ENCODE measurements at regions not wholly inside any gene's neighbourhood (a gene's known extent, or its start where the extent isn't known, plus 50 kb on each side); places are given as distances from the start of the nearest gene placed in this dataset.

DNA sequence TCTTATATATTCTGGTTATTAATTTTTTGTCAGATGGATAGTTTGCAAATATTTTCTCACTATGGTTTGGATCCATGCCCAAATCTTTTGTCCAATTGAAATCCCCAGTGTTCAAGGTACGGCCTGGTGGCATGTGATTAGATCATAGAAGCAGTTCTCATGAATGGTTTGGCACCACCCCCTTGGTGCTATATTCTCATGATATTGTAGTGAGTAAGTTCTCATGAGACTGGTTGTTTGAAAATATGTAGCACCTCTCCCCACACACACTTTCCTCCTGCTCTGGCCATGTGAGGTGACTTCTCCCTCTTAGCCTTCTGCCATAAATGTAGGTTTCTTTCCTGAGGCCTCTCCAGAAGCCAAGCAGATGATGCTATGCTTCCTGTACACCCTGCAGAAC, 107.7 kb upstream of the KYNU start:
- WGBS: 96% methylated on average over 1 of the region's 1 CpG

DNA sequence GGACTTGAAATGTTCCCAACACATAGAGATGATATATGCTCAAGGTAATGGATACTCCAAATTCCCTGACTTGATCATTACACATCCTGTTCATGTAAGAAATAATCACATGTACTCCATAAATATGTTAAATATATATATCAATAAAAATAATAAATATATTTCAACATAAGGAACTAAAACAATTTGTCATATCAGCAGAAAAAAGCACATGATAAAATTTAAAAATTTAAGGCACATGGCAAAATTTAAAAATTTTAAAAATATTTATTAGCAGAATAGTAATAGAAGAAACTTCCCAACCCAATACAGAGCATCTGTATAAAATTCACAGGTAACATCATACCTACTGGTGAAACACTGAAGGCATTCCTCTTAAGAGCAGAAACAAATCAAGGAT, 109.6 kb upstream of the KYNU start:
- DNase-seq (ENCODE audit: low spot score): no peak
- no peak for TF ChIP-seq POLR2A (IDR thresholded peaks at IDR 0.05)
- no peak for TF ChIP-seq CTCF (IDR thresholded peaks at IDR 0.05)
- TF ChIP-seq POLR2AphosphoS5 (IDR thresholded peaks at IDR 0.05): no peak
- no peak overlapping the region for H3K4me3 ChIP-seq
- no peak overlapping the region for H3K27ac ChIP-seq
- no peaks in the 10 kb centered on the region for H3K9me3 ChIP-seq
- H3K27me3 ChIP-seq (replicated peaks; ENCODE audit: insufficient read depth): no peaks in the 10 kb centered on the region
- H3K4me1 ChIP-seq (replicated peaks): no peaks in the 10 kb centered on the region
- intact Hi-C loops (cut with DNase I): no loop called here
- no peaks in the 10 kb centered on the region for H3K36me3 ChIP-seq

More for the DNA sequence above, 107.7 kb upstream of the KYNU start:
- Histone ChIP-seq H3K27me3 (replicated peaks; ENCODE audit: insufficient read depth) (no peaks in the 10 kb centered on the region), H3K27ac (no peak overlapping the region), H3K36me3 (no peaks in the 10 kb centered on the region), H3K4me3 (no peak overlapping the region), H3K4me1 (replicated peaks) (no peaks in the 10 kb centered on the region), H3K9me3 (no peaks in the 10 kb centered on the region)
- TF ChIP-seq POLR2AphosphoS5 (IDR thresholded peaks at IDR 0.05) (no peak), CTCF (IDR thresholded peaks at IDR 0.05) (no peak)
- DNase-seq (ENCODE audit: low spot score): no peak
- intact Hi-C loops (cut with DNase I): no loop called here

DNA sequence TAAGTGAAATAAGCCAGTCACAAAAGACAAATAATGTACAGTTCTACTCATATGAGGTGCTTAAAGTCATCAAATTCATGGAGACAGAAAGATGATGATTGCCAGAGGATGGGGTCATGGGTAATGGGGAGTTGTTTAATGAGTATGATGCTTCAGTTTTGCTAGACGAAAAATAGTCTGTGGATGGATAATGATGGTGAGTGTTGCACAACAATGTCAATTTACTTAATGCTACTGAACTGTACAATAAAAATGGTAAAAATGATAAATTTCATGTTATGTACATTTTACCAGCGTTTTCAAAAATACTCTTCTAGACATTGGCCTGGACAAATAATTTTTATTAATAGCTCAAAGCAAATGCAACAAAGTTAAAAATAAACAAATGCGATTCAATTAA, 118.5 kb upstream of the KYNU start:
- intact Hi-C loops (cut with DNase I): no loop called here
- DNase-seq (ENCODE audit: low spot score): no peak
- Histone ChIP-seq H3K4me1 (replicated peaks) (no peaks in the 10 kb centered on the region), H3K36me3 (no peaks in the 10 kb centered on the region), H3K4me3 (no peak overlapping the region), H3K9me3 (no peaks in the 10 kb centered on the region), H3K27ac (no peak overlapping the region), H3K27me3 (replicated peaks; ENCODE audit: insufficient read depth) (no peaks in the 10 kb centered on the region)
- 31% methylated on average over 3 of the region's 3 CpGs for WGBS
- TF ChIP-seq POLR2A (IDR thresholded peaks at IDR 0.05) (no peak), CTCF (IDR thresholded peaks at IDR 0.05) (no peak), POLR2AphosphoS5 (IDR thresholded peaks at IDR 0.05) (no peak)

DNA sequence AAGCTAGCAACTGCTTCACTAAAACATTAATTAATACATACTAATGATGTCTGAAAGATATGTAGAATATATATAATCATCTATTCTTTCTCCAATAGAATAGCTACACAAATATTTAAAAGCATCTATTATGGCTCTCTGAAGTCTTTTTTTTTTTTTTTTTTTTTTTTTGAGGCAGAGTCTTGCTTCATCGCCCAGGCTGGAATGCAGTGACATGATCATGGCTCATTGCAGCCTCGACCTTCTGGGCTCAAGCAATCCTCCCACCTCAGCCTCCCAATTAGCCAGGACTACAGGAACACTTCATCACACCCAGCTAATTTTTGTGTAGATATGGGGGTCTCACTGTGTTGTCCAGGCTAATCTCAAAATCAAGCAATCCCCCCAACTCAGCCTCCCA, 120.4 kb upstream of the KYNU start:
- WGBS: 71% methylated on average over 2 of the region's 2 CpGs
- no peak for DNase-seq (ENCODE audit: low spot score)
- Histone ChIP-seq H3K9me3 (no peaks in the 10 kb centered on the region), H3K4me3 (no peak overlapping the region), H3K36me3 (no peaks in the 10 kb centered on the region), H3K27me3 (replicated peaks; ENCODE audit: insufficient read depth) (no peaks in the 10 kb centered on the region), H3K27ac (no peak overlapping the region), H3K4me1 (replicated peaks) (no peaks in the 10 kb centered on the region)
- intact Hi-C loops (cut with DNase I): no loop called here
- TF ChIP-seq POLR2AphosphoS5 (IDR thresholded peaks at IDR 0.05): no peak
- no peak for TF ChIP-seq POLR2A (IDR thresholded peaks at IDR 0.05)
- no peak for TF ChIP-seq CTCF (IDR thresholded peaks at IDR 0.05)

DNA sequence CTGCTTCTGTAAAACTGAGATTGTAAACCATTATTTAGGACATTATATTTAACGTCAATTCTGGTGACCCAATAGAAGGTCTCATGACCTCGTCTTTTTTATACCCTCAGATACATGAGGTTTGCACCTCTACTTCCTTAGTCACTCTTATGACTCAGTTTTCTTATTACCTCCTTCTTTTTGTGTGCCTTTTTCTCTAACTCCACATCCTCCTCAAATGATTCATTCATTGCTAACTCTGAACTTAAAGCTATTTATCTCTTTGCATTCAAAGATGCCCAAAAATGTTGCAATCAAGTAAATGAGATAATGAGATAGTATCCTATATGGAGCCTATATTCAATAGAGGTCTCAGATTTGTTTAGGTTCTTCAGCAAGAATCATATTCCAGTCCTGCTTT, 121.0 kb upstream of the KYNU start:
- Histone ChIP-seq H3K4me1 (replicated peaks) (no peaks in the 10 kb centered on the region), H3K27ac (no peak overlapping the region), H3K27me3 (replicated peaks; ENCODE audit: insufficient read depth) (no peaks in the 10 kb centered on the region), H3K9me3 (no peaks in the 10 kb centered on the region), H3K36me3 (no peaks in the 10 kb centered on the region), H3K4me3 (no peak overlapping the region)
- no peak for TF ChIP-seq POLR2A (IDR thresholded peaks at IDR 0.05)
- no peak for TF ChIP-seq CTCF (IDR thresholded peaks at IDR 0.05)
- TF ChIP-seq POLR2AphosphoS5 (IDR thresholded peaks at IDR 0.05): no peak
- DNase-seq (ENCODE audit: low spot score): no peak
- WGBS: 80% methylated on average over 2 of the region's 2 CpGs
- intact Hi-C loops (cut with DNase I): no loop called here
